GM04503 (cell line): ENCODE measurements at regions not wholly inside any gene's neighbourhood (a gene's known extent, or its start where the extent isn't known, plus 50 kb on each side); places are given as distances from the start of the nearest gene placed in this dataset.

ENCODE experiments used
- DNase-seq: peaks from one replicate; pipeline ENCODE4 v3.0.0-alpha.2; 2012; ENCODE audit warnings: low read depth

GRCh38 chr9:129356871-129357772, 179.1 kb upstream of the IER5L start:
- no peak for DNase-seq

- no peak for DNase-seq
These were observed 177.6 kb upstream of the IER5L start for GRCh38 chr9:129355631-129356030.

- no peak for DNase-seq
These were observed 176.4 kb upstream of the IER5L start for GRCh38 chr9:129354498-129354897.

- no peak for DNase-seq
These were observed 175.8 kb upstream of the IER5L start for GRCh38 chr9:129353697-129354336.

GRCh38 chr9:129352146-129352865, 174.2 kb upstream of the IER5L start:
- no peak for DNase-seq

GRCh38 chr9:129351642-129352145, 173.6 kb upstream of the IER5L start:
- no peak for DNase-seq

GRCh38 chr9:129351058-129351641, 173.1 kb upstream of the IER5L start:
- no peak for DNase-seq

GRCh38 chr9:129350143-129350935, 172.3 kb upstream of the IER5L start:
- no peak for DNase-seq

- DNase-seq: no peak
These were observed 171.5 kb upstream of the IER5L start for GRCh38 chr9:129349665-129349947.

GRCh38 chr9:129348890-129349664, 171.0 kb upstream of the IER5L start:
- DNase-seq: no peak

GRCh38 chr9:129347316-129348120, 169.5 kb upstream of the IER5L start:
- peak; percentile 64 for DNase-seq

- no peak for DNase-seq
These were observed 168.0 kb upstream of the IER5L start for GRCh38 chr9:129346046-129346445.

- DNase-seq: no peak
These were observed 166.8 kb upstream of the IER5L start for GRCh38 chr9:129344641-129345495.

GRCh38 chr9:129343424-129344375, 165.6 kb upstream of the IER5L start:
- no peak for DNase-seq

GRCh38 chr9:129342591-129343423, 164.7 kb upstream of the IER5L start:
- DNase-seq: no peak

- no peak for DNase-seq
These were observed 163.9 kb upstream of the IER5L start for GRCh38 chr9:129341987-129342348.
